ENCODE measurements at regions not wholly inside any gene's neighbourhood (a gene's known extent, or its start where the extent isn't known, plus 50 kb on each side); places are given as distances from the start of the nearest gene placed in this dataset.
"Not testable (repeated sequence)": the region's sequence is repeated elsewhere in the genome, so short reads cannot be mapped to it uniquely, and the experiment has no call there.

DNA sequence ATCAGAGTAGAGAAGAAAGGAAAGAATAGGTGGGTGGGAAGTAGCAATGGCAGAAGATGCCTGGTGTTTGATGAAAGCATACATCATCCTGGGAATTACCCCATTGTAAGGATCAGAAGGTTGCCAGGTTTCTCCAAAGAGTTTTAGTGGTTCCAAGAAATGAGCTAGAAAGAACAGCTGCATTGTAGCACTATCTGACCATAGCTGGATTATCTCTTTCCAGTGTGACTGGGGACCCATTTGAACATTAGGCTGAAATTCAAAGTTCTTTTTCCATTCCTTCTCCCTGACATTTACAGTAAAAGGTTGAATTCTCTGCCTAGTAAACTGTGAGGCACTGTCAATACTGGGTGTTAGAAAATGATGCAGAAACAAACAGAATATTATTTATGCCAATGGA is 244.4 kb downstream of the GALC start:
- no peak for DNase-seq (ENCODE audit: low spot score)
- no peak for ATAC-seq
- intact Hi-C loops (cut with DNase I) = no loop called here

- intact Hi-C loops (cut with DNase I) = no loop called here
- no peak for ATAC-seq
- DNase-seq (ENCODE audit: low spot score) = no peak
These were observed 247.4 kb downstream of the GALC start for GRCh38 chr14:87745507-87746118.

GRCh38 chr14:87734577-87735360 is 258.2 kb downstream of the GALC start:
- intact Hi-C loops (cut with DNase I); DNase-seq (ENCODE audit: low spot score); ATAC-seq: not testable (repeated sequence)

DNA sequence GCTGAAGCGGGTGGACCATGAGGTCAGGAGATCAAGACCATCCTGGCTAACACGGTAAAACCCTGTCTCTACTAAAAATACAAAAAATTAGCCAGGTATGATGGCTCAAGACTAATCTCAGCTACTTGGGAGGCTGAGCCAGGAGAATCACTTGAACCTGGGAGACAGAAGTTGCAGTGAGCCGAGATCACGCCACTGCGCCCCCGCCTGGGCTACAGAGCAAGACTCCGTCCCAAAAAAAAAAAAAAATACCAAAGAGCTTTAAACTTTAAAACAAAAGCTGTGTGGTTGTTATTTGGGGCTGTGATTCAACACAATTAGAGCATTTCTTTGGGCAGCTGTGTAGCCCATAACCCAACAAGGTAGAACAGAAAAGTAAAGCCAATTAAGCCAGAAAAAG is 259.9 kb downstream of the GALC start:
- not testable (repeated sequence) for DNase-seq (ENCODE audit: low spot score)

GRCh38 chr14:87732562-87732961 is 260.4 kb downstream of the GALC start:
- no peak for ATAC-seq
- intact Hi-C loops (cut with DNase I) = no loop called here

More for the DNA sequence above, 259.9 kb downstream of the GALC start:
- ATAC-seq; intact Hi-C loops (cut with DNase I): not testable (repeated sequence)

GRCh38 chr14:87725318-87725717 is 267.7 kb downstream of the GALC start:
- DNase-seq (ENCODE audit: low spot score) = no peak
- intact Hi-C loops (cut with DNase I) = no loop called here
- no peak for ATAC-seq

More at GRCh38 chr14:87732562-87732961, 260.4 kb downstream of the GALC start:
- no peak for DNase-seq (ENCODE audit: low spot score)

DNA sequence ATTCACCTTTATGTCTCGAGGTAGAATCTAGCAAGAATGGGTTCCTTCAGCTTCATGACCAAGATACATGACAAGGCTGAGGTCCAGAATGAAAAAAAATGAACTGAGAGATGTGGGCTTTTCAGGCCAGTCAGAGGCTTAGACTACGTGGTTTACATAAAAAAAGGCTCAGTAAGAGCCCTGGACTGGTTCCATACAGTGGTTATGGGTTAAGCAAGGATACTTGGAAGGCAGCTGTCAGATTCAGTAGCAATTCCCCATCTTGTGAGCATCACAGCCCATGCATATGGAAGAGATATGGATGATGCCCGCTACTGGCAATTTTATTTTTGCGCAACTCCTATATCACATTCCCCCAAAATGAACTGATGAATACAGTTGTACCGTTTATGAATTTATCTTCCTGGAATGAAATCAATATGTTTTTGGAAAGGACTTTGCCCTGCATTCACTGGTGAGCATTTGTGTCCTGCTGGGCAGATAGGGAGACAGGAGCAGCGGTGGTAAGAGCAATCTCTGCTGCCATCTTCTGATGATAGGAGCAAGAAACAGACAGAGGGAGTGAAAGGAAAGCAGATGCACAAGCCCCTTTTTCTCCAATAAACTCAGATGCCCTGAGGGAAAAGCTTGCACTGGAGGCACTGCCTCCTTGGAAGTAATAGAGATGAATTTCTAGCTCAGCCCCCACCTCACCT is 280.4 kb downstream of the GALC start:
- intact Hi-C loops (cut with DNase I) = no loop called here
- DNase-seq (ENCODE audit: low spot score) (no peak), ATAC-seq (peak; percentile 42)

GRCh38 chr14:87705439-87705896 is 287.5 kb downstream of the GALC start:
- DNase-seq (ENCODE audit: low spot score) = no peak
- intact Hi-C loops (cut with DNase I) = no loop called here
- no peak for ATAC-seq

GRCh38 chr14:87698481-87698880 is 294.5 kb downstream of the GALC start:
- ATAC-seq (no peak), DNase-seq (ENCODE audit: low spot score) (no peak)
- intact Hi-C loops (cut with DNase I) = no loop called here

DNA sequence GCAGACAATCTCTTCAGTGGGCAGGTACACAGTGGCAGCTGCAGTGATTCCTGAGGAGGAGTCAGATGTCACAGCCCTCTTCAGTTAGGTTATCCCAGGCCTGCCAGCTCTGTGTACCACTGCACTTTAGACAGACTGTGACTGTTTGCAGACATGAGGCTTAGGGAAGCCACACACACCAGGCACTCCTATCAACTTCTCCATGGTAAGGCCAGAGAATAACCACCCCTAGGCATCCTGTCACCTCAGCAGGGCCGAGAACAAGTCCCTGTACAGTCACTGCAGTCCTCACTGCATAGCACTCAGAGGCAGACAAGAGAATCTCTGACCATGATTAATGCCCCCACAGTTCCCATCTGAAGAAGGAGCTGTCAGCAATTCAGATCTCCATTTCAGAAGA is 296.5 kb downstream of the GALC start:
- intact Hi-C loops (cut with DNase I) = no loop called here
- no peak for ATAC-seq
- no peak for DNase-seq (ENCODE audit: low spot score)

GRCh38 chr14:87691042-87691881 is 301.7 kb downstream of the GALC start:
- ATAC-seq (no peak), DNase-seq (ENCODE audit: low spot score) (no peak)
- intact Hi-C loops (cut with DNase I) = no loop called here

DNA sequence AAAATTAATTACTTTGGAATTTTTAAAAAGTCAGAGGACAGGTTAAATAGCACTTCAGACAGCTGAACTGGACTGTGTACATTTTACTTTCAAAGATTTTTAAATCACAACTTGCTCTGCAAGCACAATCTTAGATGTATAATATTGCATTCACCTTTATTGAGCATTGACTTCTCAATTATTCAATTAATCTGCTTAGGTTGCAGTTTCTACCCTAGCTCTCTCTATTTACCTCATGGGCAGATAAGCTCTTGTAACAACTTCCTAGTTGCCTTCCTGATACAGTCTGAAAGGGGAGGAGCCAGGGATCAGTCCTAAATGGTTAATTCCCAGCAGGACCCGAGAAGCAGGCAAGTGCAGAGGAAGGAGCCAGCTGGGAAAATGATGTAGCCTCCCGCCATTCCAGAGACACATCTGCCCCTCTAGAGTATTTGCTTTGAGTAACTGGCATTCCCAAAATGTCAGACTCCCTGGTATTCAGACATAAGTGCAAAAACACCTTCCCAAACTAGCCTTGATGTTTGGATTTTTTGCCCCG is 302.8 kb downstream of the GALC start:
- DNase-seq (ENCODE audit: low spot score) = no peak
- no peak for ATAC-seq
- intact Hi-C loops (cut with DNase I) = no loop called here

DNA sequence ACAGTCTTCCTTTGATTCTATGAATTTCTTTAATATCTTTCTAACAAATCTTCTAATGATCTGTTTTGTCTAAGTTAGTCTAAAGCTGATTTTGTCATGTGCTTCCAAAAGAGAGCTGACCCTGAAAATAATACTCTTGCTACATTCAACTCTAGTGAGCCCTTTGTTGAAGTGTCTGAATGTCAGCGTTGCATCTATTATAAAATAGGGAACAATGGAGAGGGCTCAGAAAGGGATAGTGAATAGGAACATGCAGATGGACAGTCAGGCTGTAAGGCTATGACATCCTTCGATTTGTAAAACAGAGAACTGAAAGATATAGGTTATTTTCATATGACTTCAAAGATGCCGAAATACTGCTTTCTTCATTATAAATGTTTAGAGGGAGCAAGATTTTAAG is 304.5 kb downstream of the GALC start:
- ATAC-seq = no peak
- DNase-seq (ENCODE audit: low spot score) = no peak
- intact Hi-C loops (cut with DNase I) = no loop called here

GRCh38 chr14:87687420-87687819 is 305.6 kb downstream of the GALC start:
- ATAC-seq = no peak
- intact Hi-C loops (cut with DNase I) = no loop called here
- DNase-seq (ENCODE audit: low spot score) = no peak

GRCh38 chr14:87686746-87687145 is 306.2 kb downstream of the GALC start:
- no peak for ATAC-seq
- DNase-seq (ENCODE audit: low spot score) = no peak
- intact Hi-C loops (cut with DNase I) = no loop called here

- DNase-seq (ENCODE audit: low spot score) (no peak), ATAC-seq (no peak)
- intact Hi-C loops (cut with DNase I) = no loop called here
These were observed 313.1 kb downstream of the GALC start for GRCh38 chr14:87679866-87680265.

GRCh38 chr14:87678624-87679023 is 314.4 kb downstream of the GALC start:
- intact Hi-C loops (cut with DNase I) = no loop called here
- DNase-seq (ENCODE audit: low spot score) = no peak
- no peak for ATAC-seq

DNA sequence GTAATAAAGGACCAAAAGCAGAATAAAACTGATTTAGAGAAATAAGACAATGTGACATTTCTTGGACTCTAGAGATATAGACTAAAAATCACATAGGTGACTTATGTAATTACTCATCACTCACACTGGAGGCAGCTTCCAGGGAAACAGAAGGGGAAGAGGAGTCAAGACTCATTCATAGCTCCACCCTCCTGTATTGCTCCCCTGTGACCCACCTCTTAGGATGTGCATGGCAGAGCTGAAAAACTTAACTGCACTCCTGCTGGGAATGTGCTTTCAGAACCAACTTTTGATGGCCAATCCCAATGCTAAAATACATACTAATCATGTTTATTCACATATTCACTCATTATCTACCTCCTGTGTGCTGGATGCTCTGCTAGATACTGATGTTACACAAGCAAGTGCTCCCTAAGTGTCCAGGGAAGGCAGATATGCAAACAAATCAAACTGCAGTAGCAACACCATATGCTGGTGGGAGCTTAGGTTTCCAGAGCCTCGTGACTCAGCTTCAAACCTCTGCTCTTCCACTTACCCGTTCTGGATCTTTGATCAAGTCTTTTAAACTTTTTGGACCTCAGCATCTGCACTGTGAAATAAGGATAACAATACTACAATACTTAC is 316.1 kb downstream of the GALC start:
- intact Hi-C loops (cut with DNase I) = no loop called here
- ATAC-seq = no peak
- DNase-seq (ENCODE audit: low spot score) = no peak

DNA sequence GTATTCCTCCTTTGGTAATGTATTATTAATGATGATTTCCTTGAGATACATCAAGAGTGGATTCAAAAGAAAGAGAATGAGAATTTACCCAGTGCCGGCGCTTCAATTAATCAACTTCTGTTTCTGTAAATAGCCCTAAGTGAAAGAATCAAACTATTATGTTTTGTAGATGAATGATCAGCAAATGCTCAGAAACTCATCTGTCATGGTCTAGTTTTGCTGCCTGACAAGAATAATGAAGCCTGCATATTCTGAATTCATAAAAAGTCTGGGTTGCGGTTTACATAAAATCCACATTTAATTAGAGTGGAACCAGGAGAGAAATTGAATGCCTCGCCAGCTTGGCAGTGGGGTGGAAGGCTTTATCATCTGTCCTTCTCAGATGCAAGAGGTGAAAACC is 325.3 kb downstream of the GALC start:
- DNase-seq (ENCODE audit: low spot score) (no peak), ATAC-seq (no peak)
- intact Hi-C loops (cut with DNase I) = no loop called here

Data from sciatic nerve (tissue), 2 donors.